NCI-H460 (cell line): ENCODE measurements at regions not wholly inside any gene's neighbourhood (a gene's known extent, or its start where the extent isn't known, plus 50 kb on each side); places are given as distances from the start of the nearest gene placed in this dataset.

Source experiments
- DNase-seq: peaks from one replicate; pipeline ENCODE4 v3.0.0-alpha.2; 2016; ENCODE audit warnings: low read depth; ENCODE audit errors: extremely low read depth

DNA sequence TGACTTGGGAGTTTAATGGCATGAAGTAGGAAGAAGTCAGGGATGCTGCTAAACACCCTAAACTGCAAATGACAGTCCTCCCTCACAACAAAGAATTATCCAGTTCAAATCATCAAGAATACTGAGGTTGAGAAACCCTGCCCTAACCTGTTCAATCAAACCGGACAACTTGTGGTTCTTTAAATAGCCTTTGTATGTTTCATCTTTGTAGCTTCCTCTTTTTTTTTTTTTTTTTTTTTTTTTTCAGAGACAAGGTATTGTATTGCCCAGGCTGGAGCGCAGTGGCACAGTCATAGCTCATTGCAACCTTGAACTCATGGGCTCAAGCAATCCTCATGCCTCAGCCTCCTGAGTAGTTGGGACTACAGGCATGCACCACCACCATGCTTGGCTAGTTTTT, 52.5 kb upstream of the TTC29 start:
- no peak for DNase-seq

DNA sequence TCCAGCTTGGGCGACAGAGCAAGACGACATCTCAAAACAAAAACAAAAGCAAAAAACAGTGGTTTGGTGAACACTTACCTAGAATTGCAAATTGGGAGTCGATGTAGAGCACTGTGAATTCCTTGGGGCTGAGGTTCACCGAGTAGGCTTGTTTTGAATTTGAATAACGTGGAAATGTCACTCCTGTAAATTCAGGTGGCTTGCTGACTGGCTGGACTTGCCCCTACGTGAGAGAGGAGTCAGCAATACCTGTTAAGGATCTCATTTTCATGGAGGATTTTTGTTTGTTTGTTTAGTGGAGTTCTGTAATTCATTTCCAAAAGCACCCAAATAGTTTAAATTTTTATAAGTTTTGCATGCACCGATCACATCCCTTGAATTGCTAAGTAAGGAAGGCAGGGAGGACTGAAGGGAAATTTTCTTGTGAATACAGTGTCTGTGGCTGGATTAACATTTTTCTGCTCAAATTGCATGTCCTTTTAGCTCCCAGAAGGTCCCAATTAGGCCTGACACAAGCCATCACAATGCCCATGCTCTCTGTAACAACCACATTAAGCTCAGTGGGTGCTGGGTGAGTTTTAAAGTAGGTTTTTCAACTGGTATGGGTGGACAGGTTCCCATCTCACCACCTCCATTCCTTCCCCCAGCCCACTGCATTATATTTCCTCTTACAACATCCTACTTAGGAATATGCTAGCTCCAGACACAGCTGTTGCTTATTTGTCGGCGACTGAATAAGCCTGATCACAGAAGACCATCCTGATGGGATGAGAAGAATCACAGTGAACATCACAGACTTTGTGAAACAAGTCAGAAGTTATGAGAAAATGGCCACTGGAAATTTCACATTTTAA, 58.5 kb upstream of the TTC29 start:
- no peak for DNase-seq

DNA sequence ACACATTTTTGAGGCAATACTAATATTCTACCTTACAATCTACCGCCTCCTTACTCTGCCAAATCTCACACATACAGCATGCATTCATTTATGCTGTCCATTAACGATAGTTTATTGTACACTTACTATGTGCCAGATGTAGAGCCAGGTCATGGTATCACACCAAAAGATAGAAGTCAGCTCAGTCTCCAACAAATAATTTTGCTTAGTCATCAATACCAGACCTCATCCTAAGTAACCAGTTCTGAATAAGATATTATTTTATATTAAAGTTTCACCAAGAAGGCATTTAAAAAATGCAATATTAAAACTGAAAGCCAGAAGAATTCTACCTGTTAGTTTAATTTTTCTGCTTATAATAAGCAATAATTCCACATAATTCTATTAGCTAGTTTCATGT, 60.6 kb upstream of the TTC29 start:
- DNase-seq, result no peak

DNA sequence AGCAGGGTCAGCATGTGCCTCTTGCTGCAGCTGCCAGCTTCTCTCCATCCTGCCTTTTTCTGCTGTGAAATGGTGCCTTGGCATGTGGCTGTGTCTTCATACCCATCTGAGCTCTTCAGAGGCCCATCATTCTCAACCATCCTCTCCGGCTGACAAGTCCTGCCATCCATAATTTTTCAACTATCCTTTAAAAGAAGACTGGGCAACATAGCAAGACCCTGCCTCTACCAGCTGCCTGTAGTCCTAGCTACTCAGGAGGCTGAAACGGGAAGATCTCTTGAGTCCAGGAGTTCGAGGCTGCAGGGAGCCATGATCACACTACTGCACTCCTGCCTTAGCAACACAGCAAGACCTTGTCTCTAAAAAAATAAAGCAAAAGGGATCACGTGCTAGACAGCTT, 64.2 kb upstream of the TTC29 start:
- no peak for DNase-seq

DNA sequence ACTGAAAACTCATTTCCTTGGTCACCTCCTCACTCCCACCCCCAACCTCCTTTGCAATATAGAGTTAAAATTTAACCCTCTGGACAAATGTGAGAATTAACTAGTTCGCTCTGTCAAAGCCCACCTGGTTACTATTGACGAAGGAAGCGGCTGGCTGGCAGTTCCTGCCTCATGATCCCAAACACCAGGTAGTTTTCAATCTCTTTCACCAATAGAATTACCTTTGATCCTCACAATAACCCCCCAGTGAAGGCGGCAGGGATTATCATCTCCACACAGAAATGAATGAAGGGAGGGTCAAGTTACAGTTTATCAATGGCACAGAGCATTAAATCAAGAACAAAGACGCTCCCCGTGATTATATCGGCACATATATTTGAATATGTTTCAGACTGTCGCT, 65.7 kb upstream of the TTC29 start:
- DNase-seq, result no peak

DNA sequence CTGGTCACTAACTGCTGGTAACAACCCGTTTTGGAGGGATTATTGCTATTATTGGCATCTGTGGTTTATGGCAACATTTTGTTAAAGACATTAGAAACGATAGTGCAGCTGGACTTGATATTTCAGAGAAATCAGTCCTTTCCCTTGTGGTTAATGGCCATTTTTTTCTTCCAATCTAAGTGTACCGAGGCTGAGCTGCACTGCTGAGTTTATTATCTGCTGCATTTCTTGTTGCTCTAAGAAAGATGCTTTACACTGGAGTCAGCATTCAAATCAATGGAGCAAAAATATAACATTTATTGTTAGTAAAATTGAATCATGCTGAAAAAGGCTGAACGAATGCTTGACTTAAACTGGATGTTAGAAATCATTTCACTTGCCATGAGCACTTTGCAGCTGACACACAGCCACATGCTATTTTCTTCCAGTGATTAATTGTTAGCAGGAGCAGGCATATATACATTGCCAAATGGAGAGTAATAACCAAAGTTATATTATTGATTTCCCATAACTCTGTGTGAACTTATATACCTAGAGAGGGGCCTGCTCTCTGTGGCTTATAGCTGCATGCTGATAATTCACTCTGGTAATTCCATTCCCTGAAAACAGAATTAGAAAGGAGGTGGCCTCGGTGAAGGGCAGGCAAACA, 66.5 kb upstream of the TTC29 start:
- no peak for DNase-seq

DNA sequence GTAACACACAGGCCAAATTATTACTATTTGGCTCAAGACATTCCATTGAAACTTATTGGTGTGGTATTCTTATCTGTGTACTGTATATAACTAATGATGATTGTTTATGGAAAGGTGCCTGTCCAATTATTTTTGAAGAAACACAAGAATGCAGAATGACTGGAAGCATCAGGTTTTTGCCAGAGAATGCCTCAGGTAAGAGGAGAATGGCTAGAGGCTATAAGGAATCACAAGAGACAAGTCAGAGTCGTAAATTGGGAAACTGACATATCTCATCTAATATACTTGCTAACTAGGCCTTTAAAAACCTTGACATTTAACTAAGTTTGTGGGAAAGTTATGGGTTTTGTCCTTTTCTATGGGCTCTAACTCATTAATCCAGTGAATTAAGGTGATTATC, 69.3 kb upstream of the TTC29 start:
- DNase-seq, result no peak

DNA sequence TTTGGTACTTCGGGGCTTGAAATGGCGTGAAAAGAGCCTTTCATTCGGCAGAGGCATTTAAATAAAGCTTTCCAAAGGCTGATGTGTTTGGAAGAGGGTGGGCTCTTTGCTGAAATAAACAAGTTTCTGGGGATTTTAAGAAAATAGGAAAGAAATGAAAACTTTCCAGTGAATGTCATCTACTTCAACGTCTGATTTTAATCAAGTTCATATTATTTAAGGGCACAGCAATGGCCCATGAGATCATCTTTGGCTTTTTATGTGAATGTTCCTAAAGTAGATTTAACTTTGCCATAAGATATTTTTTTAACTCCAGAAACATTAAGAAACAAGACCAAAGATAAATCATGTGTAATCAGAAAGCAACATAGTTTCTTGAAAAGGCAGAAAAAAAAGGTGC, 69.8 kb upstream of the TTC29 start:
- DNase-seq, result no peak

DNA sequence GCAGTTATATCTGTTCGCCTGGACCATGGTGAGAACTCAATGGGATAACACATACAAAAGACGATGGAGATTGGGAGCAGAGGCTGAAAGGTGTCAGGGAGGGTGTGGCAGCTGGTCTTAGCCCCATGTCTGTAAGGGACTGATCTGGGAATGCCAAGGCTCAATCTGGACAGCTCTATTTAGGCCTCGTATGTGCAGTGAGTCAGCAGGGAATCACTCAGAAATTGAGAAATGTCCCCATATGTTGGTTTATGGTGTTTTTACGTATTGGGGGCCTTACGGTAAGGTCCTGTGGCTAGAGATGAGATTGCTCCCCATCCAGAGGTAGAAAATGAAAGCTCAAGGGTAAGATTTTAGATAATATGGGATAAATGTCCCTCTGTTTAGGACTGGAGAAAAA, 71.4 kb upstream of the TTC29 start:
- DNase-seq, result no peak

DNA sequence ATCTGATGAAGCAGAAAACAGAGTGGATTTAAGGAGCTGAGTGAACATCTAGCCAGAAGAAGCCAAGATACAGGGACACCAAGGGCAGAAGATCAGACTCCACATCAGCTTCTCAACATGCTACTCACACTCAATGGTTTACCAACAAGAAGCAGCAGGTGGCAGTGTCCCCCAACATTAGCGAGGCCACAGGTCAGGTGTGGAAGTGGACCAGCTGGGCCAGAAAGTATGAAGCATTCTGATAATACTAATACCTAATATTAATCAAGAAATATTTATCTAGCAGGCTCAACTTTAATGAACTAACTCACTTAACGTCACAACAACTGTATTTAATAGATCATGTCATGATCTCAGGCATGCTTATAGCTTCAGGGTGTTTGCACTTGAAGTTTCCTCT, 73.4 kb upstream of the TTC29 start:
- DNase-seq, result peak; percentile 60

DNA sequence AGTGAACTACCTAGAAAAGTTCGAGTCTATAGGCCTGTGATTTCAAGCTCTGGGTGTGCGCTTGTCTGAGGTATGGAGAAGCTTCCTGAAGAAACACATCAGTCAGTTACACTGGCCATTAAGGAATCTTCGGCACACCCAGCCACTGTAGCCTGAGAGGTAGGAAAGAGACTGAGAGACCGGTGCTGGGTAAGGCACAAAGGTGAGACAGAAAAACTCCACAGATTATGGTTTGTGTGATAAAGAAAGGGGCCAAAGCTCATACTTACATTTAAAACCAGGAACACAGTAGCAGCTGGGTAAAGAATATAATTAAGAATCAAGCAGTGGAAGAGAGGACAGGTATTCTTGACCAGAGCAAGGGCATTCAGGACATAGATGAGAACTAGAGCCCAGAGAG, 74.8 kb upstream of the TTC29 start:
- DNase-seq, result no peak

DNA sequence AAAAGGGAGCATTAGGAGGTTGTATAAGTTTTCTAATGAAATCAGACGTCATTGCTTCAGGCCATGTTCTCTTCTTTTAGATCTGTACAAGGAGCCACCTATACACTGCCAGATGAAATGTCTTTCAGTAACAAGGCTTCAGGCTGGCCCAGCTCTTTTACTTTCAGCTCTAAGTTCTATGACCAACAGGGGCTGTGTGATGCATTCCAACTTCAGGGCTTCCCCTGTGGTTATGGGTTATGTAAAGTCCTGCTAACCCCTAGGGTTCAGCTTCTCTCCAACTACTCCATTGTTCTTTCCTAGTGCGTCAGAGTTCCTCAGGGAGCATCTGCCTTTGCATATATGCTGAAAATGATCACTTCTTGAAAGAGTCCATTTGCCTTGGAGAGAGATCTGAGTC, 79.4 kb upstream of the TTC29 start:
- no peak for DNase-seq

DNA sequence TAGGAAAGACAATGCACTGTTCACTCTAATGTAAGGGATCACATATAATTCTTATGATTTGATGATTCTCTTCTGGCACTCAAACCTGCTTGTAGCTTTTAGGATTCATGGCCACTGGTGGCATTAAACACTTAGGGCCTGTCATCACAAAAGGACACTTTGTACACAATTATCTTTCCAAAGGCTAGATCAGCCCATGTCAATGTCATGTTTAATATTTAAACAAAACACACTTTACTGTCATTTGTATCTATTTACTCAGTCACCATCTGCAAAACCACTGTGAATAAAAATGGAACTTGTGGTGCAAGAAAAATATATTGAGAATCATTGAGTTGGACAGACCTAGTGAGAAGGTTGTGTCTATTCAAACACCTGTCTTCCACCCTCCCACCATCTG, 83.6 kb upstream of the TTC29 start:
- DNase-seq, result no peak

DNA sequence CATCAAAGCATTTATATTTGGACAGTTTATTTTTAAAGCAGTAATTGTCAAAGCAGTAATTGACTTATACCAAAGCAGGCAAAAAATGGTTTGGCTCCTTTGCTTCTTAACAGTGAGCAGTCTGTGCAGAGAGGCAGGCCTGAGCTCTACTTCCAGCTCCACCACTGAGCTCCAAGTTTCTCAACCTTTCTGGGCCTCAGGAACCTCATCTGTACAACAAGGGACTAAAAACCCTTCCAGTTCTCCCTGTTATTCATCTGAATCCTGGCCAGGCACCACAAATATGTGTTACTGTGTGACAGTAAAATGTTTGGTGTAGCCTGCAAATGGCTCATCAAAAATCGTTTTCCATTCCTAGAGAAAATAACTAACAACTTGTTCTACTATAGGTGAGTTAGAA, 88.7 kb upstream of the TTC29 start:
- DNase-seq, result no peak

DNA sequence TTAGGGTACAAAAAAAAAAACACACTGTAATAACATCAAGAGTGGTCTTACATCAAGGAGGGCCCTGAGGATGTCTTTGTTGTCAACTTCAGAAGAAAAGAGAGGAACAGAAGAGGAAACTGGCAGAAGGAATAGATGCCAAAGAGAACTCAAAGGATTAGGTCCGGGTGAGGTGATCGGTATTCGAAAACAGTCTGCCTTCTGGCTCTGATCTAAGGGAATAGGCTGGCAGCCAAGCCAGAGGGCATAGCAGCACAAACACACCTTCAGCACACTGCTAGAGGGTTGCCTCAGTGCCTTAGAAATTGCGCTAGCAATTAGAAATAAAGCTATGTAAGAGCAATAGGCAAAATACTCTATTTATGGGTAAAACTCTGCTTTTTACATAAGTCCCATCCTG, 91.4 kb upstream of the TTC29 start:
- DNase-seq, result no peak

DNA sequence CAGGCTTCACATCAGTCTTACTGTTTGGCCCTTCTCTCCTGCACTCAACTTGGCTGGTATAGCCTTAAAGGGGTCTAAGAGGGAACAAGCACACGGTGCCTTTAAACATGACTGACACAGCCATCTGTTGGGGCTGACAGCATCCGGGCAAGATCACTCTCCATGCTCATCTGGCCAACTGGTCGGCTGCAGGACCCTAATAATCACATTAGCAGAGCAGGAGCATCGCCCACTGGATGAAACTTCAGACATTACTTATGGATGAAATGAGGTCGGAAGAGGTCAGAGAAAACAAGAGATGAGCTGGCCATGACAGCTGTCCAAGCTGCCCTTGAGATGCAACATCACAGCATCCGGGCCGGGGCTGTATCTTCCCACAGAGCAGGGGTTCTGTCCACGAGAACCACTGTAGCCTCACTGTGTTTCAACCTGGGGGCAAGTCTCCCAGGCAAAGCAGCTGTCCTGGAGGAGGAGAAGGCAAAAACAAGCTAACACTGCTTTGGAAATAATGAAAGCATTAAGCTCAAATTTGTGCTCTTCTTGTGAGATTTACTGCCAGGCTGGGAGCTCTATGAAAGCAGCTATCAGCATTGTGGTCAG, 94.4 kb upstream of the TTC29 start:
- no peak for DNase-seq

DNA sequence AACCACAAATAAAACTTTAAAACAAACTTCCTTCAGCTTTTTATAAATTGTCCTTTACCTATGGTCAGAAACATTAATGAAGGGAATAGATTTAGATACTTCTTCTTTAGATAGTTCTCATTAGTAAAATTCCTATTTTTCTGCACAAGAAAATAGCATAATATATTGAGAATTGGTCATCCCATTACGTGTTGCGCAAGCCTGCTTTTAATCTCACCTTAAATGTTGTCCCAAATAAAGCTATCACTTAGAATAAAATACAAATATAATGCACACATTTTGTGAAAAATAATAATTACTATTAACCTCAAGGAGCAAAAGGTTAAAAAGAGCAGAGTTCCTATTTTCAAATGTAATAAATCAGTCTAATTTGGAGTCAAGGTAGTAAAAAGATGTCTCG, 95.2 kb upstream of the TTC29 start:
- no peak for DNase-seq

DNA sequence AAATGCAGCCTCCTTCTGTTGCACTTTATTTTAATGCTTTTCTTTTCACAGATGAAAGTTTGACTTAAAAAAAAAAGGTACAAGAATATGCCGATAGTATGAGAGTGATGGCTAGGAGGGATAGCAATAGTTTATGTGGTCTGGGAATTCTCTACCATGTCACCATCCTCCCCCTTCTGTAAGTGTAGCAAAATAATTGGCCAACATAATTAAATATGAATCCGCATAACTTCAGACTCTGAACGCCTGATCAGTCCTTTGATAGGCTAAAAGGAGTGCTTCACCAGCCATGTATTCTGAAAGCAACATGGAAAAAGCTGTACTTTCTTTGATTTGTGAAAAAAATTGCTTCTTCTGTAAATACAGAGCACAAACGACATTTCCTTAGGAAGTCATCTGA, 95.7 kb upstream of the TTC29 start:
- no peak for DNase-seq

DNA sequence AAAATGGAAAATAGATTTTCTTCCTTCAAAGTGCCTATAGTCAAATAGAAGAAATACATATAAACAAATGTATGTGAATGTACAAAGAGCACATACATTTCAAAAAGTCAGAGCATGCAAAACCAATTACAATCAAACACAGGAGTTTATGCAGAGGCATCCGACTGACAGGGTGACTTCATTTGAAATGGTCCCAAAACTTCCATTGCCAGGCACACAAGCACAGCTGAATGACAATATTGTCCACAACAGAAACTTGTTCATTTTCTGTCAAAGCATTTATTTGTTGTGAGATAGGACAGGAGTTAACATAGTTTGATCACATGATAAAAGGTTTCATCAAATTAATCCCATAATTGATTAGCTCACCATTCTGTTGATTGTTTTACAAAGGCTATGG, 96.4 kb upstream of the TTC29 start:
- DNase-seq, result no peak

DNA sequence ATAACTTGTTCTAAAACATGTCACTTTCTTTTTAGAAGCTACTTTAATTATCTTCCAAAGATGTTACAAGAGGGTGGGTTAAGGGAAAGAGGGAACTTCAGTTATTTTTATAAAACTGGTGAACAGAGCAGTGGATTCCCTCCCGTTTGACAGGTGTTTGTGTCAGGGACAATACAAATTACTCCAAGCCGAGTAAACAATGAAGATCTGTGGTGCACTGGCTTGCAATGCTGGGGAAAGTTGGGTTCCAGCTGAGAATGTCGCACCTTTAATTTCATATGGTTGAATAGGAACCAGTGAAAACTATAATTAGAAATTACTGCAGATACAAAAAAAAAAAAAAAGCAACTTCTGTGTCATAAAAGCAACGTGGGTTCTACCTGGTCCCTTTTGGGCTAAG, 98.6 kb upstream of the TTC29 start:
- no peak for DNase-seq

DNA sequence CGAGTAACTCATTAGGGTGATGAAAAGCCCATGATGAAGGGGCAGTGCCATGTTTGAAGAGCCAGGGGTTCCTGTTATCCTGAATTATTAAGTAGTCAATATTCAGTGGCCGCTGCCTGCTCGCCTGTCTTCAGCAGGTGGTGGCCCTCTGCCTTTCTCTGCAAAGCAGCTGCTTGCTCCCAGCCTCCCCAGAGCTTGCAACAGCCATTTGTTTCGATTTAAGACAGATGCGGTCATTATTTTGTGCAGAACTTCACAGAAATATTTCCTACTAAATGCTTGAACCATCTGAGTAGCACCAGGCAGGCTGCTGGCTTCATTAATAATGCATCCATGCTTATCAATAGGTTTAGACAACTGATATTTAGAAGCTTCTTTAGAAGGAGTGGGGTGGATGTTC, 104.3 kb upstream of the TTC29 start:
- no peak for DNase-seq

DNA sequence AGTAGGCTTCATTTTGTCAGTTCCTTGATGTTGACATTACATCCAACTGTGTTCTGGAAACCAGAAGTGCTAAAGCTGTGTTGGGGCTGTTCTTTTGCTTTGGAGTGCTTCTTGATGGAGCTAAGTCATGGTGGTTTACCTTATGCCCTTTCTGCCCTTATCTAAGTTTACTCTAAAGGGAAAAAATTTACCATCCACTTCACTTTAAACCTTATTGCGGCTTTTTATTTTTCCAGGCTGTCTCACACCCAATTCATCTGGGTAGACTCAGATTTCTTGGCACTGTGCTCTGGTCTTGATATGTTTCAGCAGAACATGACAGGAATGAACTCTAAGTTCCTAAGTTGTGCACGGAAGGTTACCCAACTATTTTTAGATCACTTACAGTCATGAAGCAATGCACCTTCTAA, 104.7 kb upstream of the TTC29 start:
- DNase-seq, result no peak
